GM12878 (cell line): ENCODE measurements at regions not wholly inside any gene's neighbourhood (a gene's known extent, or its start where the extent isn't known, plus 50 kb on each side); places are given as distances from the start of the nearest gene placed in this dataset.

Source experiments
- ATAC-seq: fragments of 200-7000 bp; cut with Tn5 transposase; 3 replicates; pipeline ENCODE4 v1.9.1; 2020; ENCODE audit warnings: mild to moderate bottlenecking, moderate library complexity
- BruUV-seq: library from RNA; stranded (reverse); fragments of 400-500 nt; replicated peaks from 2 replicates; lab custom pipeline; 2021; lab: Mats Ljungman, UMichigan
- CTCF ChIA-PET: fragments of 300-600 bp; sonication (Branson Sonifier 250); formaldehyde crosslinking; extraction: SDS; loops from one replicate; lab custom pipeline; 2021; ENCODE audit warnings: inconsistent platforms; lab: Yijun Ruan, JAX
- POLR2A ChIA-PET: fragments of 350-600 bp; formaldehyde crosslinking; extraction: SDS; loops from one replicate; lab custom pipeline; 2021; ENCODE audit warnings: inconsistent platforms; lab: Charles Lee
- RAD21 ChIA-PET: fragments of 300-600 bp; sonication (Branson Sonifier 250); formaldehyde crosslinking; loops from one replicate; lab custom pipeline; 2023; ENCODE audit warnings: antibody characterized with exemption; ENCODE audit not compliant: unreplicated experiment; lab: Charles Lee
- SMC1A ChIA-PET: fragments of 300-600 bp; sonication (Branson Sonifier 250); formaldehyde crosslinking; loops from one replicate; lab custom pipeline; 2023; ENCODE audit not compliant: unreplicated experiment, uncharacterized antibody; lab: Charles Lee
- DNase-seq: peaks from one replicate; pipeline ENCODE4 v3.0.0-alpha.2; 2011; ENCODE audit warnings: low read depth, low spot score
- FAIRE-seq: peaks from 3 replicates; lab custom pipeline; 2011; peaks lifted over from hg19 to GRCh38; lab: Jason Lieb, UNC
- H2AFZ ChIP-seq: 2 replicates; pipeline ENCODE4 v1.6.0; 2011; ENCODE audit warnings: low read depth, low read length, control low read depth; ENCODE audit not compliant: control insufficient read depth
- H3K27ac ChIP-seq: 2 replicates; pipeline ENCODE4 v1.5.1; 2011; ENCODE audit warnings: control low read depth; ENCODE audit not compliant: control insufficient read depth, insufficient read depth
- H3K27me3 ChIP-seq, 2 experiments: replicated peaks in 1 of 2; 2 replicates each; pipeline versions ENCODE4 v1.6.0 to v1.6.1; 2011; ENCODE audit warnings: low read length in 1 of 2; ENCODE audit not compliant: control insufficient read depth in 2 of 2, insufficient read depth in 2 of 2
- H3K36me3 ChIP-seq, 2 experiments: 2 replicates each; pipeline ENCODE4 v1.5.1; 2011; ENCODE audit warnings: low read length in 1 of 2; ENCODE audit not compliant: control insufficient read depth in 2 of 2, insufficient read depth in 2 of 2
- H3K4me1 ChIP-seq: 2 replicates; pipeline ENCODE4 v1.6.1; 2011; ENCODE audit warnings: mild to moderate bottlenecking, low read length, moderate library complexity, mixed read lengths; ENCODE audit not compliant: control insufficient read depth, insufficient read depth
- H3K4me2 ChIP-seq: 2 replicates; pipeline ENCODE4 v1.6.0; 2011; ENCODE audit warnings: control low read depth; ENCODE audit not compliant: control insufficient read depth, insufficient read depth
- H3K4me3 ChIP-seq: fragments of 200-600 bp; sonication (generic); 2 replicates; pipeline ENCODE4 v1.5.1; 2016
- H3K79me2 ChIP-seq: 2 replicates; pipeline ENCODE4 v1.6.0; 2011; ENCODE audit warnings: low read length; ENCODE audit not compliant: control insufficient read depth, insufficient read depth
- H3K9ac ChIP-seq: 2 replicates; pipeline ENCODE4 v1.8.0; 2011; ENCODE audit warnings: low read length, control low read depth, mixed read lengths; ENCODE audit not compliant: control insufficient read depth, insufficient read depth
- H3K9me3 ChIP-seq: replicated peaks from 3 replicates; pipeline ENCODE4 v1.5.1; 2011; ENCODE audit warnings: mild to moderate bottlenecking, low read length; ENCODE audit not compliant: control insufficient read depth, insufficient read depth
- H4K20me1 ChIP-seq: 2 replicates; pipeline ENCODE4 v1.6.0; 2011; ENCODE audit not compliant: control insufficient read depth, insufficient read depth
- CBX3 ChIP-seq: fragments of 200-600 bp; sonication (generic); IDR thresholded peaks from 2 replicates; pipeline ENCODE4 v1.6.1; 2016; ENCODE audit warnings: low read depth, borderline replicate concordance
- DPF2 ChIP-seq: fragments of 450-650 bp; IDR thresholded peaks from 2 replicates; pipeline ENCODE4 v1.6.1; 2017; ENCODE audit warnings: mild to moderate bottlenecking
- FOXM1 ChIP-seq: IDR thresholded peaks from 2 replicates; pipeline ENCODE4 v1.6.1; 2012; ENCODE audit warnings: low read depth, mild to moderate bottlenecking, inconsistent platforms, low read length, moderate library complexity
- JUNB ChIP-seq: IDR thresholded peaks from 2 replicates; pipeline ENCODE4 v1.6.1; 2016; ENCODE audit warnings: antibody characterized with exemption, mild to moderate bottlenecking
- MLLT1 ChIP-seq: fragments of 450-650 bp; IDR thresholded peaks from 2 replicates; pipeline ENCODE4 v1.6.1; 2016; ENCODE audit warnings: mild to moderate bottlenecking
- MTA3 ChIP-seq: IDR thresholded peaks from 2 replicates; pipeline ENCODE4 v1.6.1; 2012; ENCODE audit warnings: low read length, inconsistent platforms, borderline replicate concordance
- RCOR1 ChIP-seq: conservative IDR thresholded peaks from 2 replicates; pipeline ENCODE4 v1.6.1; 2012; ENCODE audit warnings: low read depth, low read length, improper control_type of control experiment
- RFX5 ChIP-seq: IDR thresholded peaks from 2 replicates; pipeline ENCODE4 v1.6.1; 2011; ENCODE audit warnings: low read depth, low read length, improper control_type of control experiment
- SIX5 ChIP-seq: IDR thresholded peaks from 2 replicates; pipeline ENCODE4 v1.6.1; 2011; ENCODE audit warnings: mild to moderate bottlenecking, low read depth, low read length, moderate library complexity; ENCODE audit not compliant: severe bottlenecking
- SP1 ChIP-seq: IDR thresholded peaks from one replicate; pipeline ENCODE4 v1.6.1; 2011; ENCODE audit warnings: low read depth, low read length
- TCF12 ChIP-seq: IDR thresholded peaks from 2 replicates; pipeline ENCODE4 v1.6.1; 2011; ENCODE audit warnings: low read depth, mild to moderate bottlenecking, low read length
- ZNF274 ChIP-seq: IDR thresholded peaks from one replicate; pipeline ENCODE4 v1.8.0; 2011; ENCODE audit not compliant: insufficient read length, insufficient read depth
- ZSCAN29 ChIP-seq: fragments of 450-650 bp; IDR thresholded peaks from 2 replicates; pipeline ENCODE4 v1.6.1; 2017; ENCODE audit warnings: mild to moderate bottlenecking, moderate library complexity
- WGBS: methylation state at CpG from one replicate; pipeline ENCODE4 v1.1.6; 2016; ENCODE audit warnings: low lambda C conversion rate; ENCODE audit not compliant: insufficient replicate concordance, insufficient coverage; ENCODE audit errors: missing lambda C conversion rate; 5-methylcytosine and 5-hydroxymethylcytosine counted together
- in situ Hi-C: fragments of 300-500 bp; cut with MboI; formaldehyde crosslinking; loops from 9 replicates; pipeline ENCODE4 v1.14.3; 2018; ENCODE audit warnings: mixed read lengths
- intact Hi-C: fragments of 100-400 bp; cut with micrococcal nuclease; formaldehyde crosslinking; loops from one replicate; pipeline ENCODE4 v1.14.2; 2022; ENCODE audit not compliant: unreplicated experiment
- TF ChIP-seq, protein P1 (sequence below): fragments of 150-350 bp; IDR thresholded peaks from 2 replicates; pipeline ENCODE4 v1.6.1; 2016; ENCODE audit warnings: low read depth, low read length
- TF ChIP-seq, protein P2 (sequence below): fragments of 450-650 bp; IDR thresholded peaks from 2 replicates; pipeline ENCODE4 v1.6.1; 2017; ENCODE audit warnings: antibody characterized with exemption, mild to moderate bottlenecking, moderate library complexity

DNA sequence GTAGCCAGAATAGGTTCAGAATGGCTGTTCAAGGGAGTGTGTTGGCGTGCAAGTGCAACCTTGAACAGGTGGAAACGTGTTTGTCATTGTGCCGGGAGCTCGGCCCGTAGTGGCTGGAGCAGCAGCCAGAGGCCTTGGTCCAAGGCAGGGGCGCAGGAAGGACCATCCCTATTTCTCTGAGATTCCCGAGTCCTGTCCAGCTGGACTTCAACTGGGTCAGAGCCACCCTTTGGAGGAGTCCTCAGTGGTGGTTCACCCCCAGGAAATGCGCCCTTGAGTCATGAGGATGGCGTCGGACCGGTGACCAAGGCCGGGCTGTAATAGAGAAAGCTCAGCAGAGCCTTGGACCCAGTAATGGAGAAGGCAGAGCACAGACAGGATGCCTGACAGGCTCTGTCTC lies 1402.0 kb downstream of the BRD1 start:
- no peaks in the 10 kb centered on the region for H3K36me3 ChIP-seq
- intact Hi-C loops = no loop called here
- SMC1A ChIA-PET = no interaction called here
- TF ChIP-seq MTA3 (no peak), FOXM1 (no peak), DPF2 (no peak), CBX3 (no peak), RCOR1 (no peak), SP1 (no peak), SIX5 (no peak), ZNF274 (no peak), RFX5 (no peak), MLLT1 (no peak), JUNB (no peak), TCF12 (no peak), ZSCAN29 (no peak)
- TF ChIP-seq, protein P1, sequence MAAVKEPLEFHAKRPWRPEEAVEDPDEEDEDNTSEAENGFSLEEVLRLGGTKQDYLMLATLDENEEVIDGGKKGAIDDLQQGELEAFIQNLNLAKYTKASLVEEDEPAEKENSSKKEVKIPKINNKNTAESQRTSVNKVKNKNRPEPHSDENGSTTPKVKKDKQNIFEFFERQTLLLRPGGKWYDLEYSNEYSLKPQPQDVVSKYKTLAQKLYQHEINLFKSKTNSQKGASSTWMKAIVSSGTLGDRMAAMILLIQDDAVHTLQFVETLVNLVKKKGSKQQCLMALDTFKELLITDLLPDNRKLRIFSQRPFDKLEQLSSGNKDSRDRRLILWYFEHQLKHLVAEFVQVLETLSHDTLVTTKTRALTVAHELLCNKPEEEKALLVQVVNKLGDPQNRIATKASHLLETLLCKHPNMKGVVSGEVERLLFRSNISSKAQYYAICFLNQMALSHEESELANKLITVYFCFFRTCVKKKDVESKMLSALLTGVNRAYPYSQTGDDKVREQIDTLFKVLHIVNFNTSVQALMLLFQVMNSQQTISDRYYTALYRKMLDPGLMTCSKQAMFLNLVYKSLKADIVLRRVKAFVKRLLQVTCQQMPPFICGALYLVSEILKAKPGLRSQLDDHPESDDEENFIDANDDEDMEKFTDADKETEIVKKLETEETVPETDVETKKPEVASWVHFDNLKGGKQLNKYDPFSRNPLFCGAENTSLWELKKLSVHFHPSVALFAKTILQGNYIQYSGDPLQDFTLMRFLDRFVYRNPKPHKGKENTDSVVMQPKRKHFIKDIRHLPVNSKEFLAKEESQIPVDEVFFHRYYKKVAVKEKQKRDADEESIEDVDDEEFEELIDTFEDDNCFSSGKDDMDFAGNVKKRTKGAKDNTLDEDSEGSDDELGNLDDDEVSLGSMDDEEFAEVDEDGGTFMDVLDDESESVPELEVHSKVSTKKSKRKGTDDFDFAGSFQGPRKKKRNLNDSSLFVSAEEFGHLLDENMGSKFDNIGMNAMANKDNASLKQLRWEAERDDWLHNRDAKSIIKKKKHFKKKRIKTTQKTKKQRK = no peak
- TF ChIP-seq, protein P2, sequence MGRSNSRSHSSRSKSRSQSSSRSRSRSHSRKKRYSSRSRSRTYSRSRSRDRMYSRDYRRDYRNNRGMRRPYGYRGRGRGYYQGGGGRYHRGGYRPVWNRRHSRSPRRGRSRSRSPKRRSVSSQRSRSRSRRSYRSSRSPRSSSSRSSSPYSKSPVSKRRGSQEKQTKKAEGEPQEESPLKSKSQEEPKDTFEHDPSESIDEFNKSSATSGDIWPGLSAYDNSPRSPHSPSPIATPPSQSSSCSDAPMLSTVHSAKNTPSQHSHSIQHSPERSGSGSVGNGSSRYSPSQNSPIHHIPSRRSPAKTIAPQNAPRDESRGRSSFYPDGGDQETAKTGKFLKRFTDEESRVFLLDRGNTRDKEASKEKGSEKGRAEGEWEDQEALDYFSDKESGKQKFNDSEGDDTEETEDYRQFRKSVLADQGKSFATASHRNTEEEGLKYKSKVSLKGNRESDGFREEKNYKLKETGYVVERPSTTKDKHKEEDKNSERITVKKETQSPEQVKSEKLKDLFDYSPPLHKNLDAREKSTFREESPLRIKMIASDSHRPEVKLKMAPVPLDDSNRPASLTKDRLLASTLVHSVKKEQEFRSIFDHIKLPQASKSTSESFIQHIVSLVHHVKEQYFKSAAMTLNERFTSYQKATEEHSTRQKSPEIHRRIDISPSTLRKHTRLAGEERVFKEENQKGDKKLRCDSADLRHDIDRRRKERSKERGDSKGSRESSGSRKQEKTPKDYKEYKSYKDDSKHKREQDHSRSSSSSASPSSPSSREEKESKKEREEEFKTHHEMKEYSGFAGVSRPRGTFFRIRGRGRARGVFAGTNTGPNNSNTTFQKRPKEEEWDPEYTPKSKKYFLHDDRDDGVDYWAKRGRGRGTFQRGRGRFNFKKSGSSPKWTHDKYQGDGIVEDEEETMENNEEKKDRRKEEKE = no peak
- TF ChIP-seq, all 136 proteins: peak for 0
- H3K27me3 ChIP-seq = no peaks in the 10 kb centered on the region
- H2AFZ ChIP-seq = no peak overlapping the region
- ATAC-seq (no peak), DNase-seq (no peak), FAIRE-seq (no peak)
- H4K20me1 ChIP-seq = no peaks in the 10 kb centered on the region
- no TSS peak for BruUV-seq
- H3K9me3 ChIP-seq = no peaks in the 10 kb centered on the region; the same call in 2 of the 3 replicates
- H3K4me1 ChIP-seq = no peaks in the 10 kb centered on the region
- H3K27ac ChIP-seq = no peak overlapping the region
- in situ Hi-C loops = no loop called here
- ChIA-PET POLR2A (no interaction called here), RAD21 (no interaction called here), CTCF (no interaction called here)
- no peaks in the 10 kb centered on the region for H3K79me2 ChIP-seq
- WGBS = 38% methylated on average over 12 of the region's 12 CpGs
- H3K9ac ChIP-seq = no peak overlapping the region
- H3K4me2 ChIP-seq = no peak overlapping the region
- H3K4me3 ChIP-seq = no peak overlapping the region
